ENCODE measurements at regions not wholly inside any gene's neighbourhood (a gene's known extent, or its start where the extent isn't known, plus 50 kb on each side); places are given as distances from the start of the nearest gene placed in this dataset.

DNA sequence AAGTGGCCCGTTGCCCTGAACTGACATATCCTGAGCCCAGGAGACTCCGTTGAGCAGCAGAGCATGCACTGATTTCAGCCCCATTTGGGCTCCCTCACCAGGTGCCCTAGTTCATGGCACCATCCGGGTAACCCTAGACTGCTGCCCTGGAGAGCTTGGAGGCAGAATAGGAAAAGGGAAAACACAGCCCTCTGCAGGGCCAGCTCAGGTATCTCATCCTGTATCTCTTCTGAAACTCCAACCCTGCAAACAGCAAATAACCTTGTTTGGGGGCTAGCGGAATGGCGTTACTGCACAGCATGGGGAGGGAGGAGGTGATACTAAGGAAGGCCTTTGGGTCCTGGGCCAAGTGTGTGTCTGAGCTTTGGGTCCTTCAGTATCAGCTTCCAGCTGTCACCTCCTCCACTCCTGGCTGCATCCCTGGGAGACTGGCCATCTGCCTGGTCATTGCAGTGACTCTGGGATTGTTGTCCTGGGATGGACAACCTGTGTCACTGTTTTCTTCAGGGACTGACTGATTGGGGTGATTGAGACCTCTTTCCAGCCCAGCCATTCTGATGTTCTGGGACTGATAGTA, 233.8 kb upstream of the SKOR2 start:
- in situ Hi-C loops (cut with HindIII; ENCODE audit: low sequenced_read_pairs): no loop called here
- TF ChIP-seq, protein P1, sequence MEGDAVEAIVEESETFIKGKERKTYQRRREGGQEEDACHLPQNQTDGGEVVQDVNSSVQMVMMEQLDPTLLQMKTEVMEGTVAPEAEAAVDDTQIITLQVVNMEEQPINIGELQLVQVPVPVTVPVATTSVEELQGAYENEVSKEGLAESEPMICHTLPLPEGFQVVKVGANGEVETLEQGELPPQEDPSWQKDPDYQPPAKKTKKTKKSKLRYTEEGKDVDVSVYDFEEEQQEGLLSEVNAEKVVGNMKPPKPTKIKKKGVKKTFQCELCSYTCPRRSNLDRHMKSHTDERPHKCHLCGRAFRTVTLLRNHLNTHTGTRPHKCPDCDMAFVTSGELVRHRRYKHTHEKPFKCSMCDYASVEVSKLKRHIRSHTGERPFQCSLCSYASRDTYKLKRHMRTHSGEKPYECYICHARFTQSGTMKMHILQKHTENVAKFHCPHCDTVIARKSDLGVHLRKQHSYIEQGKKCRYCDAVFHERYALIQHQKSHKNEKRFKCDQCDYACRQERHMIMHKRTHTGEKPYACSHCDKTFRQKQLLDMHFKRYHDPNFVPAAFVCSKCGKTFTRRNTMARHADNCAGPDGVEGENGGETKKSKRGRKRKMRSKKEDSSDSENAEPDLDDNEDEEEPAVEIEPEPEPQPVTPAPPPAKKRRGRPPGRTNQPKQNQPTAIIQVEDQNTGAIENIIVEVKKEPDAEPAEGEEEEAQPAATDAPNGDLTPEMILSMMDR (IDR thresholded peaks at IDR 0.05; ENCODE audit: low read depth, low read length, missing control alignments): no peak
- H3K4me3 ChIP-seq (ENCODE audit: low read depth, low read length): no peak overlapping the region
- no peak for DNase-seq (ENCODE audit: low read depth)

DNA sequence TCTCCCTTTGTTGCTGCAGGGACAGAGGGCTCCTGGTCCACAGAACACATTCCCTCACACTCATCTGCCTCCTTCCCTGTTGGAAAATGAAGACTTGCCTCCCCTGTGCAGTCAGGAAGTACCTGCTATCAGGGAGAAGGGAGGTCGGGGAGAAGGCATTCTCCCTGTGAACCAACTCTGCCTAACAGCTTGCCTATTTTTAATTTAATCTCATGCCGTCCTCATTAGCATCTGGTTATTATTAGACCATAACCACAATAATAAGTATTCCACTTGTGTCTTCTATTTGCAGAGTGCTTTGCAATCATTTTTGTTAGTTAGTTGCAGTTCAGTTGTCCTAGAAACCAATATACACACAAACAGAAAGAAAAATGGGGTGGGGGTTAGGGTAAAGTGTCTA, 232.6 kb upstream of the SKOR2 start:
- no peak overlapping the region for H3K4me3 ChIP-seq (ENCODE audit: low read depth, low read length)
- TF ChIP-seq, protein P1 (IDR thresholded peaks at IDR 0.05; ENCODE audit: low read depth, low read length, missing control alignments): no peak
- in situ Hi-C loops (cut with HindIII; ENCODE audit: low sequenced_read_pairs): no loop called here
- no peak for DNase-seq (ENCODE audit: low read depth)

GRCh38 chr18:47480166-47480565, 228.7 kb upstream of the SKOR2 start:
- TF ChIP-seq, protein P1 (IDR thresholded peaks at IDR 0.05; ENCODE audit: low read depth, low read length, missing control alignments): no peak
- no peak overlapping the region for H3K4me3 ChIP-seq (ENCODE audit: low read depth, low read length)
- in situ Hi-C loops (cut with HindIII; ENCODE audit: low sequenced_read_pairs): no loop called here
- no peak for DNase-seq (ENCODE audit: low read depth)

DNA sequence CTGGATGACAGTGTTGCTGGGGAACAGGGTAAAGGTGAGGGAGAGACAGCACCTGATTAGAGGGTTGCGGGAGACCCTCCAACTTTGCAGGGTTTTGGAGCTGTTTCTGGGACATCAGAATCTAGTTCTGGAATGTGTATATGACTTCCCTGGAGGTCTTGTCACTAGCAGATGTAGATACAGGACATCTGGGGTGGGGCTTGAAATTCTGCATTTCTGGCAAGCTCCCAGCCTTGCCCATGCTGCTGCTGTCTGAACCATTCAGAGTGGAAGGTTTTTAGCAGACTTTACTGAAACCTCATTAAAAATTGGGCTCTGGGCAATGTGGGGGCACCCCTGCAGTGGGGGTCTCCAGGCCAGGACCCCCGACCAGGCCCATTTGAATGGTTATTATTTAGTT, 220.3 kb upstream of the SKOR2 start:
- TF ChIP-seq, protein P1 (IDR thresholded peaks at IDR 0.05; ENCODE audit: low read depth, low read length, missing control alignments): no peak
- DNase-seq (ENCODE audit: low read depth): no peak
- in situ Hi-C loops (cut with HindIII; ENCODE audit: low sequenced_read_pairs): no loop called here
- H3K4me3 ChIP-seq (ENCODE audit: low read depth, low read length): no peak overlapping the region

- TF ChIP-seq, protein P1 (IDR thresholded peaks at IDR 0.05; ENCODE audit: low read depth, low read length, missing control alignments): no peak
- no peak overlapping the region for H3K4me3 ChIP-seq (ENCODE audit: low read depth, low read length)
- no peak for DNase-seq (ENCODE audit: low read depth)
- in situ Hi-C loops (cut with HindIII; ENCODE audit: low sequenced_read_pairs): no loop called here
Measured at GRCh38 chr18:47470941-47471340, 219.5 kb upstream of the SKOR2 start.

DNA sequence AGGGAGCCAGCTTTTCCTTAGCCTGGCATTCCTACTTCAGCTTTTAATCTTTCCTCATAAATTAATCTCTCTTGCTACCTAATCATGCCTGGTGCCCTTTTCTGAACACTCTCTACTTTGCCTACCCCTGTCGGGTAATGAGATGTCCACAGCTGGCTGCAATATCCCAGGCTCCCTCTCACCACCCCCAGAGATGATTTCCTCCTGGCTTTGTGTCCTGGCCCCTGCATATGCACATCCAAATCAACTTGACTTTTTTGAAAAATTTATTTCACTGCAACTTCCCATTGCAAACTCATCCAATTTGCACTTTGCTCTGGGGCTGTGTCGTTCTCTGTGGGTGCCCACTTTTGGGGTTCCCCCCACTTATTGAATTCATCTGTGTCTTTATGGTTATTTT, 218.1 kb upstream of the SKOR2 start:
- no peak overlapping the region for H3K4me3 ChIP-seq (ENCODE audit: low read depth, low read length)
- DNase-seq (ENCODE audit: low read depth): no peak
- TF ChIP-seq, protein P1 (IDR thresholded peaks at IDR 0.05; ENCODE audit: low read depth, low read length, missing control alignments): no peak
- in situ Hi-C loops (cut with HindIII; ENCODE audit: low sequenced_read_pairs): no loop called here

Data from astrocyte of the cerebellum (primary cell).